Lung (tissue), 11 donors: ENCODE measurements at regions not wholly inside any gene's neighbourhood (a gene's known extent, or its start where the extent isn't known, plus 50 kb on each side); places are given as distances from the start of the nearest gene placed in this dataset.

Experiments
- ATAC-seq: fragments of 200-7000 bp; cut with Tn5 transposase; one replicate; pipeline ENCODE4 v1.9.1; 2020; ENCODE audit warnings: moderate number of reproducible peaks; ENCODE audit not compliant: insufficient read depth, low FRiP score
- DNase-seq, 3 donors: peaks; one replicate each; pipeline ENCODE4 v3.0.0-alpha.2; 2013 to 2017
- H3K27ac ChIP-seq, 2 donors: one replicate each; pipeline ENCODE4 v1.5.1; 2013; ENCODE audit warnings: mild to moderate bottlenecking in 2 of 2, moderate library complexity in 2 of 2, control low read depth in 1 of 2, inconsistent platforms in 1 of 2, low read depth in 1 of 2, low read length in 1 of 2
- H3K27me3 ChIP-seq, 3 donors: one replicate each; pipeline ENCODE4 v1.5.1; 2013; ENCODE audit warnings: low read length in 2 of 3; ENCODE audit not compliant: control insufficient read depth in 3 of 3, insufficient read depth in 3 of 3
- H3K36me3 ChIP-seq, 4 donors: one replicate each; pipeline ENCODE4 v1.5.1; 2013; ENCODE audit warnings: low read length in 4 of 4, mild to moderate bottlenecking in 1 of 4, moderate library complexity in 1 of 4; ENCODE audit not compliant: control insufficient read depth in 4 of 4, insufficient read depth in 4 of 4
- H3K4me1 ChIP-seq, 5 donors: one replicate each; pipeline ENCODE4 v1.5.1; 2013; ENCODE audit warnings: low read length in 5 of 5, mild to moderate bottlenecking in 2 of 5, moderate library complexity in 1 of 5; ENCODE audit not compliant: control insufficient read depth in 5 of 5, insufficient read depth in 5 of 5
- H3K4me3 ChIP-seq: one replicate; pipeline ENCODE4 v1.5.1; 2013; ENCODE audit warnings: mild to moderate bottlenecking, control low read depth, moderate library complexity
- H3K9ac ChIP-seq, 2 donors: one replicate each; pipeline ENCODE4 v1.5.1; 2013; ENCODE audit warnings: low read length in 2 of 2, control low read depth in 1 of 2; ENCODE audit not compliant: insufficient read depth in 1 of 2
- H3K9me3 ChIP-seq, 4 donors: one replicate each; pipeline ENCODE4 v1.5.1; 2013; ENCODE audit warnings: low read length in 3 of 4, mild to moderate bottlenecking in 1 of 4, moderate library complexity in 1 of 4; ENCODE audit not compliant: control insufficient read depth in 4 of 4, insufficient read depth in 3 of 4
- WGBS, 2 donors: extraction: QIAGEN DNeasy Blood & Tissue Kit; methylation state at CpG; one replicate each; pipeline ENCODE4 v1.1.7; 2013; 5-methylcytosine and 5-hydroxymethylcytosine counted together
- TF ChIP-seq, protein P1 (sequence below): IDR thresholded peaks from 2 replicates; pipeline ENCODE4 v1.5.1; 2012; ENCODE audit warnings: mild to moderate bottlenecking; ENCODE audit errors: control extremely low read depth, extremely low read depth
- donor health status: control.
- donor health status: control.
- donor health status: Bipolar disorder and iron deficiency.
- donor health status: healthy.
- donor health status: DM: yes; HTN: yes; CAD: no.

DNA sequence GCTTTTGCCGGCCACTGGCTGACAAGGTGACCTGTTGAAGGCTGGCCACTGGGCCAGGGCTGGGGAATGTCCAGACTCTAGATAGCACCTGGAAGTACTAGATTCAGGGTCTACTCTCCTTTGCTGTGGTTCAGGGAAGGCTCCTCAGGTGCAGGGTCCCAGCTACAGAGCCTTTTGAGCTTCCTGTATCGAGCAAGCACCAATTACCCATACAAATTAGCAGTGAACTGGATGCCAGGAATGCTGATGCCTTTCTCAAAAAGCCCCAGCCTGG, 213.4 kb downstream of the CYP26B1 start:
- WGBS, 2 donors: 95 to 99% methylated on average over 2 of the region's 2 CpGs
- no peaks in the 10 kb centered on the region for H3K27me3 ChIP-seq
- H3K9me3 ChIP-seq: no peaks in the 10 kb centered on the region
- no peak overlapping the region for H3K27ac ChIP-seq
- no peak overlapping the region for H3K4me3 ChIP-seq
- H3K36me3 ChIP-seq: no peaks in the 10 kb centered on the region
- DNase-seq: peak in 1 of 3 donors; percentile 8
- TF ChIP-seq, protein P1, sequence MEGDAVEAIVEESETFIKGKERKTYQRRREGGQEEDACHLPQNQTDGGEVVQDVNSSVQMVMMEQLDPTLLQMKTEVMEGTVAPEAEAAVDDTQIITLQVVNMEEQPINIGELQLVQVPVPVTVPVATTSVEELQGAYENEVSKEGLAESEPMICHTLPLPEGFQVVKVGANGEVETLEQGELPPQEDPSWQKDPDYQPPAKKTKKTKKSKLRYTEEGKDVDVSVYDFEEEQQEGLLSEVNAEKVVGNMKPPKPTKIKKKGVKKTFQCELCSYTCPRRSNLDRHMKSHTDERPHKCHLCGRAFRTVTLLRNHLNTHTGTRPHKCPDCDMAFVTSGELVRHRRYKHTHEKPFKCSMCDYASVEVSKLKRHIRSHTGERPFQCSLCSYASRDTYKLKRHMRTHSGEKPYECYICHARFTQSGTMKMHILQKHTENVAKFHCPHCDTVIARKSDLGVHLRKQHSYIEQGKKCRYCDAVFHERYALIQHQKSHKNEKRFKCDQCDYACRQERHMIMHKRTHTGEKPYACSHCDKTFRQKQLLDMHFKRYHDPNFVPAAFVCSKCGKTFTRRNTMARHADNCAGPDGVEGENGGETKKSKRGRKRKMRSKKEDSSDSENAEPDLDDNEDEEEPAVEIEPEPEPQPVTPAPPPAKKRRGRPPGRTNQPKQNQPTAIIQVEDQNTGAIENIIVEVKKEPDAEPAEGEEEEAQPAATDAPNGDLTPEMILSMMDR: no peak
- peaks cover 0 to 18% (median 5%) of the 10 kb centered on the region in 5 donors for H3K4me1 ChIP-seq
- ATAC-seq: no peak
- no peak overlapping the region for H3K9ac ChIP-seq

DNA sequence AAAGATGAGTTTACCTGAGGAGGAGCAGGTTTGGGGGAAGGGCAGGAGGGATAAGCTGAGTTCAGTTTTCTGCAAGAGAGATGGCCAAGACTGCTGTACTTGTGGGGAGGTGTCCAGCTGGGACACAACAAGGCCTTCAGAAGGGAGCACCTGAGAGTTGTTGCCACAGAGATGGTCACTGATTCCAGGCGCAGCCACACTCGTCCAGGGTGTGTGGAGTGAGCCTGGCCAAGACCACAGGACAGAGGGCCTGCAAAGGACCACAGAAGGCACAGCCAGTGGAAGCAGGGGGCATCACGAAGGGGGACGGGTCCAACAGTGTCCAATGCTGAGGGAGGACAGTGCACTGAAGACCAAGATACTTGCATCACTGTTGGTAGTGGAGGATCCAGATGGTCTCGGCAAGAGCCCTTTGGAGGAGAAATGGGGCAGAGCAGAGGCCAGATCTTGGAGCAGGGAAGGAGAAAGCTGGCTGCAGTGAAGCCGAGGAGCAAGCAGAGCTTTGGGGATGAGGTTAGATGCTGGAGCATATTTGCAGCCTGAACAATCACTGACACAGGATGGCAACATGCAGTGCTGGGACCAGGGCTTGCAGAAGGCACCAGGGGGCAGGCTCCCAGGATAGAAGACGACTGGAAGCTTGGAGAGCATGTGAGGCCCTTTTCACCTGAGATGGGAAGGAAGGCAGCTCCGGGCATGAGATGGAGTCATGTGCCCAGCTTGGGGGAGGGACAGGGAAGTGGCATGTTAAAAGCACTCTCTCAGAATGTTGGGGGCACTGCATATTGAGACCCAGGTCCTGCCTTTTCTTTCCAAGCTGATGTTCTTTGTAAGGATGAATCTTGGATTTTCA, 214.0 kb downstream of the CYP26B1 start:
- H3K9me3 ChIP-seq: no peaks in the 10 kb centered on the region
- WGBS, 2 donors: 76 to 78% methylated on average over 8 of the region's 8 CpGs
- TF ChIP-seq, protein P1: no peak
- H3K27me3 ChIP-seq: no peaks in the 10 kb centered on the region
- DNase-seq (peak in 2 of 3 donors; percentile 15 to 17), ATAC-seq (no peak)
- H3K4me3 ChIP-seq: no peak overlapping the region
- no peaks in the 10 kb centered on the region for H3K36me3 ChIP-seq
- peaks cover 0 to 18% (median 5%) of the 10 kb centered on the region in 5 donors for H3K4me1 ChIP-seq
- H3K9ac ChIP-seq: no peak overlapping the region
- H3K27ac ChIP-seq: no peak overlapping the region

- H3K36me3 ChIP-seq: no peaks in the 10 kb centered on the region
- no peaks in the 10 kb centered on the region for H3K9me3 ChIP-seq
- no peak overlapping the region for H3K4me3 ChIP-seq
- H3K27me3 ChIP-seq: no peaks in the 10 kb centered on the region
- H3K27ac ChIP-seq: no peak overlapping the region
- TF ChIP-seq, protein P1: no peak
- no peak for ATAC-seq
- H3K4me1 ChIP-seq: peaks cover 0 to 18% (median 5%) of the 10 kb centered on the region in 5 donors
- DNase-seq: peak in 1 of 3 donors; percentile 11
- no peak overlapping the region for H3K9ac ChIP-seq
- WGBS, 2 donors: 87 to 95% methylated on average over 13 of the region's 13 CpGs
Measured at GRCh38 chr2:71932780-71933466, 214.7 kb downstream of the CYP26B1 start.
